ENCODE measurements at regions not wholly inside any gene's neighbourhood (a gene's known extent, or its start where the extent isn't known, plus 50 kb on each side); places are given as distances from the start of the nearest gene placed in this dataset.

- H3K4me1 ChIP-seq (ENCODE audit: control insufficient read depth, insufficient read depth, low read length, poor library complexity, severe bottlenecking) = no peaks in the 10 kb centered on the region
- H3K4me1 Mint-ChIP-seq = no peaks in the 10 kb centered on the region
- H3K27me3 Mint-ChIP-seq = peaks cover 33% of the 10 kb centered on the region
- DNase-seq = no peak
- no peak for ATAC-seq (ENCODE audit: low read depth in 2 of 2)
- peaks cover 9% of the 10 kb centered on the region for H3K27me3 ChIP-seq (ENCODE audit: control insufficient read depth, insufficient read depth, low read length)
- H3K36me3 ChIP-seq (ENCODE audit: control insufficient read depth, insufficient read depth, low read length) = no peaks in the 10 kb centered on the region
- no peak overlapping the region for H3K27ac ChIP-seq (ENCODE audit: insufficient read depth, low read length, poor library complexity, severe bottlenecking)
- no peaks in the 10 kb centered on the region for H3K9me3 ChIP-seq (ENCODE audit: control insufficient read depth in 2 of 2, low read length in 2 of 2)
- no peak overlapping the region for H3K4me3 Mint-ChIP-seq
- H3K9me3 Mint-ChIP-seq = peaks cover 0 to 2% (median 0%) of the 10 kb centered on the region in 7 donors
- no peak overlapping the region for H3K4me3 ChIP-seq (ENCODE audit: low read depth, low read length)
- no peak overlapping the region for H3K27ac Mint-ChIP-seq
- H3K36me3 Mint-ChIP-seq = no peaks in the 10 kb centered on the region
Measured at GRCh38 chr14:51600658-51601057, 51.1 kb upstream of the FRMD6 start.

Data from CD4-positive, CD25-positive, alpha-beta regulatory T cell (primary cell).